Neural progenitor cell (in vitro differentiated cells): ENCODE measurements at regions not wholly inside any gene's neighbourhood (a gene's known extent, or its start where the extent isn't known, plus 50 kb on each side); places are given as distances from the start of the nearest gene placed in this dataset.

Source experiments
- EZH2phosphoT487 ChIP-seq: fragments of 200-600 bp; sonication (generic); IDR thresholded peaks from 2 replicates; pipeline ENCODE4 v1.6.1; 2017; ENCODE audit warnings: antibody characterized with exemption
- TF ChIP-seq, protein P1 (sequence below): fragments of 200-600 bp; sonication (generic); IDR thresholded peaks from 2 replicates; pipeline ENCODE4 v1.5.1; 2017; ENCODE audit warnings: antibody characterized with exemption, mild to moderate bottlenecking

DNA sequence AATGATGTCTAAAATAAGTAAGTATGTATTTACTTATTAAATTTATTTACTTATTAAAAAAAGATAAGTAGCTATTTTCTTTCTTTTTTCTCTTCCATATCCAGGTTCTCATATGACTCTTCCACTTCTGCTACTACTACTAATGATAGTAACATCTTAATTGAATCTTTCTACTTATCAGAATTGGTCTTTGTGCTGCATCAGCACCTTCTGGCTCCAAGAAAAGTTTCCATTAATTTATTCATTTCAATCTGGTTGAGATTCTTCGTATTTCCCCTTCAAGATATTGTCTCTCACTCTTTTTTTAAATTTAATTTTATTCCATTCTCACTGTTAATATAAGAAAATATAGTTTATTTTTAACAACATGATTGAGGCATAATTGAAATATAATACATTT is 1675.4 kb downstream of the DPP10 start:
- TF ChIP-seq, protein P1, sequence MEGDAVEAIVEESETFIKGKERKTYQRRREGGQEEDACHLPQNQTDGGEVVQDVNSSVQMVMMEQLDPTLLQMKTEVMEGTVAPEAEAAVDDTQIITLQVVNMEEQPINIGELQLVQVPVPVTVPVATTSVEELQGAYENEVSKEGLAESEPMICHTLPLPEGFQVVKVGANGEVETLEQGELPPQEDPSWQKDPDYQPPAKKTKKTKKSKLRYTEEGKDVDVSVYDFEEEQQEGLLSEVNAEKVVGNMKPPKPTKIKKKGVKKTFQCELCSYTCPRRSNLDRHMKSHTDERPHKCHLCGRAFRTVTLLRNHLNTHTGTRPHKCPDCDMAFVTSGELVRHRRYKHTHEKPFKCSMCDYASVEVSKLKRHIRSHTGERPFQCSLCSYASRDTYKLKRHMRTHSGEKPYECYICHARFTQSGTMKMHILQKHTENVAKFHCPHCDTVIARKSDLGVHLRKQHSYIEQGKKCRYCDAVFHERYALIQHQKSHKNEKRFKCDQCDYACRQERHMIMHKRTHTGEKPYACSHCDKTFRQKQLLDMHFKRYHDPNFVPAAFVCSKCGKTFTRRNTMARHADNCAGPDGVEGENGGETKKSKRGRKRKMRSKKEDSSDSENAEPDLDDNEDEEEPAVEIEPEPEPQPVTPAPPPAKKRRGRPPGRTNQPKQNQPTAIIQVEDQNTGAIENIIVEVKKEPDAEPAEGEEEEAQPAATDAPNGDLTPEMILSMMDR: no peak
- TF ChIP-seq EZH2phosphoT487: no peak
